Endothelial cell (in vitro differentiated cells): ENCODE measurements at regions not wholly inside any gene's neighbourhood (a gene's known extent, or its start where the extent isn't known, plus 50 kb on each side); places are given as distances from the start of the nearest gene placed in this dataset.

Experiments
- DNase-seq: peaks from one replicate; pipeline ENCODE4 v3.0.0; 2021; ENCODE audit warnings: low spot score
- H3K27ac Mint-ChIP-seq: one replicate; pipeline ENCODE4 v1.8.0; 2021; ENCODE audit warnings: mixed read lengths, inconsistent platforms; ENCODE audit not compliant: unreplicated experiment
- H3K27me3 Mint-ChIP-seq: one replicate; pipeline ENCODE4 v1.8.0; 2021; ENCODE audit warnings: mild to moderate bottlenecking, moderate library complexity, mixed read lengths, inconsistent platforms; ENCODE audit not compliant: unreplicated experiment
- H3K36me3 Mint-ChIP-seq: one replicate; pipeline ENCODE4 v1.8.0; 2021; ENCODE audit warnings: mild to moderate bottlenecking, low read depth, mixed read lengths, inconsistent platforms; ENCODE audit not compliant: unreplicated experiment
- H3K4me1 Mint-ChIP-seq: one replicate; pipeline ENCODE4 v1.8.0; 2021; ENCODE audit warnings: mild to moderate bottlenecking, mixed read lengths, inconsistent platforms; ENCODE audit not compliant: unreplicated experiment
- H3K4me3 Mint-ChIP-seq: one replicate; pipeline ENCODE4 v1.8.0; 2021; ENCODE audit warnings: mild to moderate bottlenecking, mixed read lengths, inconsistent platforms; ENCODE audit not compliant: unreplicated experiment
- H3K9me3 Mint-ChIP-seq: one replicate; pipeline ENCODE4 v1.8.0; 2021; ENCODE audit warnings: mixed read lengths, inconsistent platforms; ENCODE audit not compliant: unreplicated experiment
- CTCF ChIP-seq: fragments of 200-600 bp; sonication (generic); IDR thresholded peaks from one replicate; pipeline ENCODE4 v1.5.0; 2021; ENCODE audit warnings: antibody characterized with exemption; ENCODE audit not compliant: unreplicated experiment

GRCh38 chr13:40290758-40291157, 375.7 kb downstream of the FOXO1 start:
- peaks cover 2% of the 10 kb centered on the region for H3K27me3 Mint-ChIP-seq
- H3K9me3 Mint-ChIP-seq = no peaks in the 10 kb centered on the region
- H3K36me3 Mint-ChIP-seq = no peaks in the 10 kb centered on the region
- no peaks in the 10 kb centered on the region for H3K4me1 Mint-ChIP-seq
- no peak overlapping the region for H3K27ac Mint-ChIP-seq
- TF ChIP-seq CTCF = no peak
- no peak for DNase-seq
- H3K4me3 Mint-ChIP-seq = no peak overlapping the region

GRCh38 chr13:40292108-40292507, 374.3 kb downstream of the FOXO1 start:
- Mint-ChIP-seq H3K36me3 (no peaks in the 10 kb centered on the region), H3K4me3 (no peak overlapping the region), H3K9me3 (no peaks in the 10 kb centered on the region), H3K4me1 (no peaks in the 10 kb centered on the region), H3K27me3 (peaks cover 2% of the 10 kb centered on the region), H3K27ac (no peak overlapping the region)
- no peak for DNase-seq
- TF ChIP-seq CTCF = no peak

- H3K27me3 Mint-ChIP-seq = peaks cover 2% of the 10 kb centered on the region
Measured at GRCh38 chr13:40292536-40292935, 373.9 kb downstream of the FOXO1 start.

GRCh38 chr13:40302351-40302750, 364.1 kb downstream of the FOXO1 start:
- peaks cover 21% of the 10 kb centered on the region for H3K9me3 Mint-ChIP-seq
- H3K27ac Mint-ChIP-seq = no peak overlapping the region
- no peaks in the 10 kb centered on the region for H3K27me3 Mint-ChIP-seq
- peaks cover 16% of the 10 kb centered on the region for H3K36me3 Mint-ChIP-seq
- no peak for DNase-seq
- TF ChIP-seq CTCF = no peak
- H3K4me3 Mint-ChIP-seq = no peak overlapping the region
- peaks cover 1% of the 10 kb centered on the region for H3K4me1 Mint-ChIP-seq

More at GRCh38 chr13:40292536-40292935, 373.9 kb downstream of the FOXO1 start:
- Mint-ChIP-seq H3K4me3 (no peak overlapping the region), H3K9me3 (no peaks in the 10 kb centered on the region), H3K4me1 (no peaks in the 10 kb centered on the region), H3K36me3 (no peaks in the 10 kb centered on the region), H3K27ac (no peak overlapping the region)
- DNase-seq = no peak
- TF ChIP-seq CTCF = no peak

GRCh38 chr13:40304391-40304790, 362.1 kb downstream of the FOXO1 start:
- no peak overlapping the region for H3K27ac Mint-ChIP-seq

More at GRCh38 chr13:40304391-40304790, 362.1 kb downstream of the FOXO1 start:
- Mint-ChIP-seq H3K4me1 (peaks cover 14% of the 10 kb centered on the region), H3K27me3 (no peaks in the 10 kb centered on the region), H3K36me3 (peaks cover 19% of the 10 kb centered on the region), H3K4me3 (no peak overlapping the region), H3K9me3 (peaks cover 21% of the 10 kb centered on the region)
- TF ChIP-seq CTCF = no peak
- DNase-seq = no peak
